ENCODE measurements at regions not wholly inside any gene's neighbourhood (a gene's known extent, or its start where the extent isn't known, plus 50 kb on each side); places are given as distances from the start of the nearest gene placed in this dataset.
"Not testable (repeated sequence)": the region's sequence is repeated elsewhere in the genome, so short reads cannot be mapped to it uniquely, and the experiment has no call there.

DNA sequence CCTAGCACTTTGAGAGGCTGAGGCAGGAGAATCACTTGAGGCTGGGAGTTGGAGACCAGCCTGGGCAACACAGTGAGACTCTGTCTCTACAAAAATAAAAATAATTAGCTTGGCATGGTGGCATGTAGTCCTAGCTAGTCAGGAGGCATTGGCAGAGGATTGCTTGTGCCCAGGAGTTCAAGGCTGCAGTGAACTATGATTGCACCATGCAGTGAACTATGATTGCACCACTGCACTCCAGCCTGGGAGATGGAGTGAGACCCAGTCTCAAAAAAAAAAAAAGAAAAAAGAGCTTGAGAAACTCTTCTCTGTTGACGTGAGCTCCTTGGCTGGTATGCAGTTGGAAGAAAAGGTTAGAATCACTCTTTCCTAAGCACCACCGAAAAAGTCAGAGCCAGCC, 125.1 kb upstream of the TNP1 start:
- H3K4me3 ChIP-seq (ENCODE audit: low read depth, low read length): no peak overlapping the region
- DNase-seq (ENCODE audit: low read depth): no peak
- TF ChIP-seq, protein P1, sequence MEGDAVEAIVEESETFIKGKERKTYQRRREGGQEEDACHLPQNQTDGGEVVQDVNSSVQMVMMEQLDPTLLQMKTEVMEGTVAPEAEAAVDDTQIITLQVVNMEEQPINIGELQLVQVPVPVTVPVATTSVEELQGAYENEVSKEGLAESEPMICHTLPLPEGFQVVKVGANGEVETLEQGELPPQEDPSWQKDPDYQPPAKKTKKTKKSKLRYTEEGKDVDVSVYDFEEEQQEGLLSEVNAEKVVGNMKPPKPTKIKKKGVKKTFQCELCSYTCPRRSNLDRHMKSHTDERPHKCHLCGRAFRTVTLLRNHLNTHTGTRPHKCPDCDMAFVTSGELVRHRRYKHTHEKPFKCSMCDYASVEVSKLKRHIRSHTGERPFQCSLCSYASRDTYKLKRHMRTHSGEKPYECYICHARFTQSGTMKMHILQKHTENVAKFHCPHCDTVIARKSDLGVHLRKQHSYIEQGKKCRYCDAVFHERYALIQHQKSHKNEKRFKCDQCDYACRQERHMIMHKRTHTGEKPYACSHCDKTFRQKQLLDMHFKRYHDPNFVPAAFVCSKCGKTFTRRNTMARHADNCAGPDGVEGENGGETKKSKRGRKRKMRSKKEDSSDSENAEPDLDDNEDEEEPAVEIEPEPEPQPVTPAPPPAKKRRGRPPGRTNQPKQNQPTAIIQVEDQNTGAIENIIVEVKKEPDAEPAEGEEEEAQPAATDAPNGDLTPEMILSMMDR (IDR thresholded peaks at IDR 0.05; ENCODE audit: low read depth, low read length): no peak
- TF ChIP-seq POLR2A (IDR thresholded peaks at IDR 0.05; ENCODE audit: extremely low read depth, insufficient read length): no peak

DNA sequence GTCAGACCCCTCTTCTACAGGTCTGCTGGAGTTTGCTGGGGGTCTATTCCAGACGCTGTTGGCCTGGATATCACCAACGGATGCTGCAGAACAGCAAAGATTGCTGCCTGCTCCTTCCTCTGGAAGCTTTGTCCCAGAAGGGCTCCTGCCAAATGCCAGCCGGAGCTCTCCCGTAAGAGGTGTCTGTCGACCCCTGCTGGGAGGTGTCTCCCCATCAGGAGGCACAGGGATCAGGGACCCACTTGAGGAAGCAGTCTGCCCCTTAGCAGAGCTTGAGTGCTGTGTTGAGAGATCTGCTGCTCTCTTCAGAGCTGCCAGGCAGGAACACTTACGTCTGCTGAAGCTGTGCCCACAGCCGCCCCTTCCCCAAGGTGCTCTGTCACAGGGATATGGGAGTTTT, 122.1 kb upstream of the TNP1 start:
- DNase-seq (ENCODE audit: low read depth): not testable (repeated sequence)

DNA sequence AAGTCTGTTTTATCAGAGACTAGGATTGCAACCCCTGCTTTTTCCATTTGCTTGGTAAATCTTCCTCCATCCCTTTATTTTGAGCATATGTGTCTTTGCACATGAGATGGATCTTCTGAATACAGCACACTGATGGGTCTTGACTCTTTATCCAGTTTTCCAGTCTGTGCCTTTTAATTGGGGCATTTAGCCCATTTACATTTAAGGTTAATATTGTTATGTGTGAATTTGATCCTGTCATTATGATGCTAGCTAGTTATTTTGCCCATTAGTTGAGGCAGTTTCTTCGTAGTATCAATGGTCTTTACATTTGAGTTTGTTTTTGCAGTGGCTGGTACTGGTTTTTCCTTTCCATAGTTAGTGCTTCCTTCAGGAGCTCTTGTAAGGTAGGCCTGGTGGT, 120.6 kb upstream of the TNP1 start:
- DNase-seq (ENCODE audit: low read depth); H3K4me3 ChIP-seq (ENCODE audit: low read depth, low read length): not testable (repeated sequence)

More for the DNA sequence above, 122.1 kb upstream of the TNP1 start:
- not testable (repeated sequence) for H3K4me3 ChIP-seq (ENCODE audit: low read depth, low read length)

DNA sequence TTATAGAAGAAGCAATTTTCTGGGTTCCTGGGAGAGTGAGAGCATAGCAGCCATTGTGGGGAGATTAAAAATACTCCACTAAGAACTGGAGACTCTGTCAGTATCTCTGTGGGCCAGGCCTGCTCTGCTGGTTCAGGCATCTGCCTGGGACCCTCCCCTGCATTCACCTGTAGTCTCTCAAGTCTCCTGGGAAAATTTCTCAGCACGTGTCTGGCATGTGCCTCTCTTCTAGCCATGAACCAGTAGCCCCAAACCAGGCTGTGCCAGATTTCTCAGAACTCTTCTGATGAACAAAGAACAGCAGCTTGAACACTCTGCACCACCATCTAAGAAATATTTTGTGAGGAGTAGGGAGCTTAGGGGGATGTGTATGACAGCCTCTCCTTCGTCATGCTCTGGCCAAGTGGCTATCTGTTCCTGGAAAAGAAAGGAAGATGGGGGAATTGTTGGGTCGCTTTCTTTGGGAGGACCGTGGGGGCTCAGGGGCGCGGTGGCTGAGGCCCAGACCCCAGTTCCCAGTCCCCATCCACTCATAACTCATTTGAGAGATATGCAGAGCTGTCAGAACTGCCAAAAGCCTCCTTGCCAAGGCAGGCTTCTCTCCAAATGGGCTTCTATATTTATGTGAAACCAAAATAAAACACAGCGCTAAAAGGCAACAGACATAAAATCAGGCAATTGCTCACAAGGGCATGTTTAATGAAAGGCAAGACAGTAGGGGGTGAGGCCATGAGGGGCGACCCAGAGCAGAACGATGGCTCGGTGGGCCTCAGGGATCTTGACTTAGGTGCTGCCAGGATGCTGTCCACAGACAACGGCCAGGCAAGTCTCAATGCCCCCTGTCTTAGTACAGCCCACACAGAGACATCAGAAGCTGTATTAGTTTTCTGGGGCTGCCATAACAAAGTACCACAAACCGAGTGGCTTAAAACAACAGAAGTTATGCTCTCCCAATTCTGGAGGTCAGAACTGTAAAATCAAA, 114.7 kb upstream of the TNP1 start:
- TF ChIP-seq, protein P2, sequence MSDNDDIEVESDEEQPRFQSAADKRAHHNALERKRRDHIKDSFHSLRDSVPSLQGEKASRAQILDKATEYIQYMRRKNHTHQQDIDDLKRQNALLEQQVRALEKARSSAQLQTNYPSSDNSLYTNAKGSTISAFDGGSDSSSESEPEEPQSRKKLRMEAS (IDR thresholded peaks at IDR 0.05; ENCODE audit: low read depth, low read length): no peak
- no peak for TF ChIP-seq MYC (IDR thresholded peaks at IDR 0.05; ENCODE audit: low read depth, low read length)
- TF ChIP-seq, protein P1 (IDR thresholded peaks at IDR 0.05; ENCODE audit: low read depth, low read length): no peak
- TF ChIP-seq POLR2A (IDR thresholded peaks at IDR 0.05; ENCODE audit: extremely low read depth, insufficient read length): no peak
- DNase-seq (ENCODE audit: low read depth): no peak
- no peak overlapping the region for H3K4me3 ChIP-seq (ENCODE audit: low read depth, low read length)

DNA sequence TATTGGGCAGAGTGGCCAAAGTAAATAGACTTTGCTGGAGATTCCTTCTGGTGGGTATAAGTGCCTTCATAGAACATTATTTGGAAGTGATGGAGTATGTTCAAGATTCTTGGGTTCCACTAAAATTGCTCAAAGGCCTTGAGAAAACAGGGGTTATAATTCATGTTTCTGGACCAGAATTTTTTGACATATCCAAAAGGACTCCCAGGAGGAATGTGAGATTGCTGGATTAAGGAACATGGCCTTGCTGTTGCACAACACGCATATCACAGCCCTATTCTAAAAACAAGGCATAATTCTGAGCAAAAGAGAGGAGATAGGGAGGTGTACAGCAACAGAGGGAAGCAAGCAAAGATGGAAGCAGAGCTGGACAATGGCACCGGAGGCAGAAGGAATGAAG, 111.7 kb upstream of the TNP1 start:
- no peak for DNase-seq (ENCODE audit: low read depth)
- TF ChIP-seq, protein P1 (IDR thresholded peaks at IDR 0.05; ENCODE audit: low read depth, low read length): no peak
- TF ChIP-seq, protein P2 (IDR thresholded peaks at IDR 0.05; ENCODE audit: low read depth, low read length): no peak
- TF ChIP-seq POLR2A (IDR thresholded peaks at IDR 0.05; ENCODE audit: extremely low read depth, insufficient read length): no peak
- no peak for TF ChIP-seq MYC (IDR thresholded peaks at IDR 0.05; ENCODE audit: low read depth, low read length)

DNA sequence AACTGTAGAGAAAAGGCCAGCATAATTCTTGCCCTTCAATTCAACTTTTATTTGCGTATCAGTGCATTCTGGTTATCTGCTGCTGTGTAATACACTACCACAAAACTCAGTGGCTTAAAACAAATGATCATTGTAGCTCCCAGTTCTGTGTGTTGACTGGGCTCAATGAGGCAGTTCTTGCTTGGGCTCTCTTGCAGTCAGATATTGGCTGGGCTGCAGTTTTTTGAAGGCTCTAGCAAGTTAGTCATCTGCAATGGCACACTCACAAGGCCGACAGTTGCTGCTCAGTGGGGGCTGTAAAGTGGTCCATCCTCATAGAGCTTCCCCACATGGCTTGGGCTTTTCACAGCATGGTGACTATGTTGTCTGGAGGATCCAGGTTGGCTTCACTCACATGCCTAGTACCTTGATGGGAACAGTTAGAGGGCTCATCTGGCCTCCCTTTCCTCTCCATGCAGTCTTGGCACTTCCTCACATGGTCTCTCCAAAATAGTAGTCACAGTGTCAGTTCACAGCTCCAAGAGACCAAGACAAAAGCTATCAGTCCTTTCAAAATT, 110.6 kb upstream of the TNP1 start:
- H3K4me3 ChIP-seq (ENCODE audit: low read depth, low read length): no peak overlapping the region
- no peak for DNase-seq (ENCODE audit: low read depth)
- TF ChIP-seq, protein P1 (IDR thresholded peaks at IDR 0.05; ENCODE audit: low read depth, low read length): no peak
- TF ChIP-seq, protein P2 (IDR thresholded peaks at IDR 0.05; ENCODE audit: low read depth, low read length): no peak
- TF ChIP-seq MYC (IDR thresholded peaks at IDR 0.05; ENCODE audit: low read depth, low read length) (no peak), POLR2A (IDR thresholded peaks at IDR 0.05; ENCODE audit: extremely low read depth, insufficient read length) (no peak)

More for the DNA sequence above, 111.7 kb upstream of the TNP1 start:
- H3K4me3 ChIP-seq (ENCODE audit: low read depth, low read length): no peak overlapping the region

DNA sequence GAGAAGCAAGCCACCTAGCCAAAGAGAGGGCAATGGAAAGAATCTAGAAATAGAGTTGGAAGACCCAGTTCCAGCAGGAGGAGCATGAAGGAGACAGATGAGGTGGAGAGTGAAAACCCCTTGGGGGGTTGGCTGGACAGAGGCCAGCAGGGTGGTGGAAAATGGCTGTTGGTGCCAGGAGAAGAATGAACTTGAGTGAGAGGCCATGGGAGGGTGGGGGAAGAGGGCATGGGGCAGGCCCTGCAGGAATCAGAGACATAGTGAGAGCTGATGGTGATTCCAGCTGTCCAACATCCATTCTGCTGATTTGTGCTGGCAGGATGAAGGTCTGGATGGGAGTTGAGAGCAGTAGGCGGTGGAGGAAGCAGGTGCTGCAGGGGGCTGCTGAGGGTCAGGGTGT, 108.0 kb upstream of the TNP1 start:
- no peak for DNase-seq (ENCODE audit: low read depth)
- TF ChIP-seq, protein P2 (IDR thresholded peaks at IDR 0.05; ENCODE audit: low read depth, low read length): no peak
- TF ChIP-seq, protein P1 (IDR thresholded peaks at IDR 0.05; ENCODE audit: low read depth, low read length): no peak
- TF ChIP-seq MYC (IDR thresholded peaks at IDR 0.05; ENCODE audit: low read depth, low read length) (no peak), POLR2A (IDR thresholded peaks at IDR 0.05; ENCODE audit: extremely low read depth, insufficient read length) (no peak)

More for the DNA sequence above, 108.0 kb upstream of the TNP1 start:
- H3K4me3 ChIP-seq (ENCODE audit: low read depth, low read length): no peak overlapping the region

All from NB4 (cell line).